K562 (cell line): ENCODE measurements at regions not wholly inside any gene's neighbourhood (a gene's known extent, or its start where the extent isn't known, plus 50 kb on each side); places are given as distances from the start of the nearest gene placed in this dataset.

Experiments used
- ARID3A ChIP-seq: IDR thresholded peaks from 2 replicates; pipeline ENCODE4 v1.6.1; 2012; ENCODE audit warnings: low read depth, low read length, improper control_type of control experiment, borderline replicate concordance
- BHLHE40 ChIP-seq: IDR thresholded peaks from 2 replicates; pipeline ENCODE4 v1.6.1; 2011; ENCODE audit warnings: low read length, improper control_type of control experiment
- CTBP1 ChIP-seq: fragments of 450-650 bp; IDR thresholded peaks from 2 replicates; pipeline ENCODE4 v1.6.1; 2016; ENCODE audit warnings: borderline replicate concordance
- ETS2 ChIP-seq: IDR thresholded peaks from 2 replicates; pipeline ENCODE4 v1.6.1; 2016; ENCODE audit warnings: borderline replicate concordance, missing genetic modification characterization, mild to moderate bottlenecking, moderate library complexity, missing compliant biosample characterization; ENCODE audit not compliant: poor library complexity, severe bottlenecking
- HDAC1 ChIP-seq, 2 experiments: fragments of 450-650 bp; IDR thresholded peaks; 2 replicates each; pipeline ENCODE4 v1.6.1; 2016 to 2017; ENCODE audit warnings: inconsistent platforms in 1 of 2, mild to moderate bottlenecking in 1 of 2, moderate library complexity in 1 of 2
- HNRNPK ChIP-seq: fragments of 200-400 bp; formaldehyde crosslinking; IDR thresholded peaks from one replicate; pipeline ENCODE4 v1.6.1; 2018; ENCODE audit warnings: mild to moderate bottlenecking, low read depth, low read length; ENCODE audit not compliant: poor library complexity, severe bottlenecking
- JUND ChIP-seq, 2 experiments: IDR thresholded peaks; 2 replicates in 1 of 2; 3 replicates in 1 of 2; pipeline ENCODE4 v1.6.1; 2011; ENCODE audit warnings: borderline replicate concordance in 2 of 2, low read depth in 2 of 2, low read length in 2 of 2, improper control_type of control experiment in 1 of 2, missing biosample characterization in 1 of 2, missing genetic modification characterization in 1 of 2, missing genetic modification reagents in 1 of 2
- KDM1A ChIP-seq, 2 experiments: fragments of 450-650 bp; IDR thresholded peaks; 2 replicates each; pipeline ENCODE4 v1.6.1; 2016; ENCODE audit warnings: mild to moderate bottlenecking in 2 of 2
- MTA1 ChIP-seq: fragments of 450-650 bp; IDR thresholded peaks from 2 replicates; pipeline ENCODE4 v1.6.1; 2017; ENCODE audit warnings: borderline replicate concordance
- NFIC ChIP-seq: fragments of 450-650 bp; IDR thresholded peaks from 2 replicates; pipeline ENCODE4 v1.6.1; 2017; ENCODE audit warnings: mild to moderate bottlenecking, inconsistent platforms
- POLR2A ChIP-seq: fragments of 450-650 bp; conservative IDR thresholded peaks from 2 replicates; pipeline ENCODE4 v1.6.1; 2016
- PURB ChIP-seq: sonication (generic); formaldehyde crosslinking; IDR thresholded peaks from 2 replicates; pipeline ENCODE4 v1.9.0; 2021; ENCODE audit warnings: low read depth, mild to moderate bottlenecking, missing genetic modification reagents
- RFX7 ChIP-seq: fragments of 250-450 bp; sonication (Bioruptor Pico); IDR thresholded peaks from 2 replicates; pipeline ENCODE4 v1.5.1; 2021; ENCODE audit warnings: mild to moderate bottlenecking
- SMARCE1 ChIP-seq: fragments of 450-650 bp; IDR thresholded peaks from 2 replicates; pipeline ENCODE4 v1.7.1; 2016; ENCODE audit warnings: mild to moderate bottlenecking
- STAT5A ChIP-seq: IDR thresholded peaks from 2 replicates; pipeline ENCODE4 v1.6.1; 2012; ENCODE audit warnings: low read length, inconsistent platforms, borderline replicate concordance
- STAT5B ChIP-seq: fragments of 250-450 bp; sonication (Bioruptor Pico); IDR thresholded peaks from 2 replicates; pipeline ENCODE4 v1.8.0; 2021; ENCODE audit warnings: mild to moderate bottlenecking, inconsistent platforms
- TAF9B ChIP-seq: fragments of 450-650 bp; IDR thresholded peaks from 2 replicates; pipeline ENCODE4 v1.6.1; 2018; ENCODE audit warnings: mild to moderate bottlenecking; ENCODE audit not compliant: partially characterized antibody
- TCF7L2 ChIP-seq: fragments of 150-350 bp; IDR thresholded peaks from 2 replicates; pipeline ENCODE4 v1.6.1; 2016; ENCODE audit warnings: low read depth, mild to moderate bottlenecking, low read length, moderate library complexity
- TEAD1 ChIP-seq, 2 experiments: fragments of 450-650 bp in 1 of 2; sonication (generic) in 1 of 2; formaldehyde crosslinking; IDR thresholded peaks; 2 replicates each; pipeline versions ENCODE4 v1.4.0 to v1.8.0; 2020 to 2022; ENCODE audit warnings: mild to moderate bottlenecking in 2 of 2, missing genetic modification reagents in 1 of 2
- TEAD4 ChIP-seq, 2 experiments: sonication (generic) in 1 of 2; formaldehyde crosslinking in 1 of 2; IDR thresholded peaks; 2 replicates each; pipeline versions ENCODE4 v1.6.1 to v1.8.0; 2012 to 2022; ENCODE audit warnings: borderline replicate concordance in 1 of 2, inconsistent platforms in 1 of 2, low read length in 1 of 2, mild to moderate bottlenecking in 1 of 2, missing genetic modification reagents in 1 of 2
- TOE1 ChIP-seq, 2 experiments: fragments of 450-650 bp in 1 of 2; sonication (generic) in 1 of 2; formaldehyde crosslinking in 1 of 2; IDR thresholded peaks; 2 replicates each; pipeline versions ENCODE4 v1.7.1 to v1.8.0; 2016 to 2022; ENCODE audit warnings: borderline replicate concordance in 2 of 2, mild to moderate bottlenecking in 2 of 2, antibody characterized with exemption in 1 of 2, inconsistent platforms in 1 of 2, low read depth in 1 of 2, missing genetic modification reagents in 1 of 2, moderate library complexity in 1 of 2
- ZKSCAN1 ChIP-seq: fragments of 150-350 bp; IDR thresholded peaks from 2 replicates; pipeline ENCODE4 v1.6.1; 2016; ENCODE audit warnings: low read depth, low read length
- ZNF232 ChIP-seq: sonication (generic); formaldehyde crosslinking; IDR thresholded peaks from 2 replicates; pipeline ENCODE4 v1.8.0; 2022; ENCODE audit warnings: mild to moderate bottlenecking, missing genetic modification reagents
- ZNF740 ChIP-seq, 3 experiments: fragments of 200-800 bp in 1 of 3; sonication (Bioruptor generic) in 1 of 3; sonication (generic) in 1 of 3; formaldehyde crosslinking in 1 of 3; IDR thresholded peaks; 2 replicates each; pipeline versions ENCODE4 v1.6.1 to v1.8.0; 2016 to 2022; ENCODE audit warnings: mild to moderate bottlenecking in 2 of 3, missing compliant biosample characterization in 2 of 3, missing genetic modification characterization in 2 of 3, missing genetic modification reagents in 1 of 3
- ZNF766 ChIP-seq: fragments of 200-800 bp; sonication (Bioruptor generic); conservative IDR thresholded peaks from 2 replicates; pipeline ENCODE4 v1.6.1; 2016; ENCODE audit warnings: missing genetic modification characterization, missing compliant biosample characterization
- ZNF830 ChIP-seq: fragments of 250-450 bp; sonication (Bioruptor Pico); IDR thresholded peaks from 2 replicates; pipeline ENCODE4 v1.5.0; 2021; ENCODE audit warnings: mild to moderate bottlenecking

GRCh38 chr13:44142941-44143665, 230.5 kb upstream of the SERP2 start (continued):
- TF ChIP-seq TOE1 (IDR thresholded peaks at IDR 0.05; ENCODE audit: borderline replicate concordance) (no peak), TOE1 (CRISPR knock-in tag; IDR thresholded peaks at IDR 0.05; ENCODE audit: borderline replicate concordance, low read depth) (no peak), ZNF232 (CRISPR knock-in tag) (no peak), SMARCE1 (peak; percentile 87), TCF7L2 (no peak), MTA1 (0 out of 2 replicates have a peak, but pooled peaks have one; percentile 31), PURB (no peak), RFX7 (CRISPR knock-in tag) (no peak), POLR2A (no peak), NFIC (peak; percentile 63; the same call in 1 of the 2 replicates), ZNF830 (no peak), TAF9B (peak; percentile 25), HNRNPK (no peak), ZKSCAN1 (no peak), BHLHE40 (peak; percentile 22; the same call in 1 of the 2 replicates), STAT5A (peak; percentile 84), CTBP1 (peak; percentile 99), HDAC1 (IDR thresholded peaks at IDR 0.05) (peak in 1 of 2 experiments; percentile 89; a peak in 2 of 4 replicates), JUND (IDR thresholded peaks at IDR 0.05; ENCODE audit: borderline replicate concordance, low read depth, low read length) (peak; percentile 95), JUND (tag; IDR thresholded peaks at IDR 0.05; ENCODE audit: borderline replicate concordance, low read depth, low read length) (peak; percentile 95; the same call in 2 of the 3 replicates), TEAD4 (IDR thresholded peaks at IDR 0.05; ENCODE audit: low read length) (peak; percentile 95), TEAD4 (CRISPR knock-in tag; IDR thresholded peaks at IDR 0.05; ENCODE audit: borderline replicate concordance) (no peak), STAT5B (CRISPR knock-in tag) (no peak), ETS2 (no peak), KDM1A (IDR thresholded peaks at IDR 0.05) (peak; percentile 96 to 97), ZNF766 (CRISPR knock-in tag) (0 out of 2 replicates have a peak, but pooled peaks have one; percentile 39), TEAD1 (CRISPR knock-in tag; IDR thresholded peaks at IDR 0.05) (peak; percentile 89 to 98; a peak in 3 of 4 replicates), ZNF740 (CRISPR knock-in tag; IDR thresholded peaks at IDR 0.05) (no peak), ZNF740 (tag; IDR thresholded peaks at IDR 0.05) (no peak), ARID3A (peak; percentile 50; the same call in 1 of the 2 replicates)
